Astrocyte (in vitro differentiated cells and primary cell): ENCODE measurements at regions not wholly inside any gene's neighbourhood (a gene's known extent, or its start where the extent isn't known, plus 50 kb on each side); places are given as distances from the start of the nearest gene placed in this dataset.

Experiments used
- DNase-seq: peaks from one replicate; pipeline ENCODE4 v3.0.0-alpha.2; 2010; ENCODE audit warnings: low read depth
- FAIRE-seq: peaks from 2 replicates; lab custom pipeline; 2011; peaks lifted over from hg19 to GRCh38; lab: Jason Lieb, UNC
- H2AFZ ChIP-seq: 2 replicates; pipeline ENCODE4 v1.6.0; 2012; ENCODE audit warnings: low read depth, low read length, inconsistent platforms
- H3K27ac ChIP-seq: 2 replicates; pipeline ENCODE4 v1.5.1; 2011; ENCODE audit warnings: low read depth, low read length, inconsistent platforms
- H3K27me3 ChIP-seq: 2 replicates; pipeline ENCODE4 v1.6.0; 2011; ENCODE audit warnings: low read length, inconsistent platforms; ENCODE audit not compliant: insufficient read depth
- H3K36me3 ChIP-seq: 2 replicates; pipeline ENCODE4 v1.5.1; 2011; ENCODE audit warnings: low read length, inconsistent platforms; ENCODE audit not compliant: insufficient read depth
- H3K4me1 ChIP-seq: 2 replicates; pipeline ENCODE4 v1.5.1; 2011; ENCODE audit warnings: low read length, inconsistent platforms; ENCODE audit not compliant: insufficient read depth
- H3K4me2 ChIP-seq: 2 replicates; pipeline ENCODE4 v1.6.0; 2012; ENCODE audit warnings: low read length, inconsistent platforms
- H3K4me3 ChIP-seq: 2 replicates; pipeline ENCODE4 v1.5.1; 2011; ENCODE audit warnings: low read depth, mild to moderate bottlenecking, low read length, inconsistent platforms; ENCODE audit not compliant: insufficient read depth
- H3K79me2 ChIP-seq: 2 replicates; pipeline ENCODE4 v1.6.0; 2012; ENCODE audit warnings: mild to moderate bottlenecking, low read length, inconsistent platforms; ENCODE audit not compliant: insufficient read depth
- H3K9ac ChIP-seq: 2 replicates; pipeline ENCODE4 v1.6.0; 2012; ENCODE audit warnings: mild to moderate bottlenecking, low read length, inconsistent platforms
- H3K9me3 ChIP-seq: 2 replicates; pipeline ENCODE4 v1.5.1; 2012; ENCODE audit warnings: low read depth, mild to moderate bottlenecking, low read length, inconsistent platforms; ENCODE audit not compliant: insufficient read depth
- H4K20me1 ChIP-seq: 2 replicates; pipeline ENCODE4 v1.6.0; 2012; ENCODE audit warnings: low read length, inconsistent platforms; ENCODE audit not compliant: insufficient read depth
- H3K27ac Mint-ChIP-seq: one replicate; pipeline ENCODE4 v1.8.0; 2021; ENCODE audit warnings: mild to moderate bottlenecking, mixed read lengths; ENCODE audit not compliant: unreplicated experiment
- H3K27me3 Mint-ChIP-seq: one replicate; pipeline ENCODE4 v1.8.0; 2021; ENCODE audit warnings: low read depth, mixed read lengths; ENCODE audit not compliant: unreplicated experiment
- H3K36me3 Mint-ChIP-seq: one replicate; pipeline ENCODE4 v1.8.0; 2021; ENCODE audit warnings: low read depth, mixed read lengths; ENCODE audit not compliant: unreplicated experiment
- H3K4me1 Mint-ChIP-seq: one replicate; pipeline ENCODE4 v1.8.0; 2021; ENCODE audit warnings: low read depth, mixed read lengths; ENCODE audit not compliant: unreplicated experiment
- H3K4me3 Mint-ChIP-seq: one replicate; pipeline ENCODE4 v1.8.0; 2021; ENCODE audit warnings: mild to moderate bottlenecking, moderate library complexity, mixed read lengths; ENCODE audit not compliant: unreplicated experiment
- H3K9me3 Mint-ChIP-seq: one replicate; pipeline ENCODE4 v1.8.0; 2021; ENCODE audit warnings: mild to moderate bottlenecking, mixed read lengths; ENCODE audit not compliant: unreplicated experiment
- CTCF ChIP-seq: IDR thresholded peaks from 2 replicates; pipeline ENCODE4 v1.5.1; 2011; ENCODE audit warnings: low read depth, mild to moderate bottlenecking, inconsistent platforms, low read length, moderate library complexity; ENCODE audit not compliant: insufficient read depth
- EZH2 ChIP-seq: IDR thresholded peaks from 2 replicates; pipeline ENCODE4 v1.6.1; 2012; ENCODE audit warnings: mild to moderate bottlenecking, low read length, inconsistent platforms; ENCODE audit not compliant: insufficient read depth

- no peak for TF ChIP-seq EZH2
Observed at GRCh38 chr18:24763765-24764513, 303.5 kb downstream of the HRH4 start.

GRCh38 chr18:24764766-24765165 lies 304.3 kb downstream of the HRH4 start:
- FAIRE-seq (no peak), DNase-seq (no peak)
- H3K27ac ChIP-seq, result no peak overlapping the region
- no peaks in the 10 kb centered on the region for H3K27me3 ChIP-seq
- no peak overlapping the region for H3K4me2 ChIP-seq
- peaks cover 7% of the 10 kb centered on the region for H3K4me1 Mint-ChIP-seq
- peaks cover 7% of the 10 kb centered on the region for H3K9me3 Mint-ChIP-seq
- H4K20me1 ChIP-seq, result no peaks in the 10 kb centered on the region
- no peaks in the 10 kb centered on the region for H3K79me2 ChIP-seq
- H3K4me1 ChIP-seq, result no peaks in the 10 kb centered on the region
- H2AFZ ChIP-seq, result no peak overlapping the region
- H3K36me3 ChIP-seq, result no peaks in the 10 kb centered on the region
- H3K36me3 Mint-ChIP-seq, result no peaks in the 10 kb centered on the region
- no peak overlapping the region for H3K4me3 Mint-ChIP-seq
- H3K27ac Mint-ChIP-seq, result no peak overlapping the region
- no peak overlapping the region for H3K4me3 ChIP-seq
- no peak for TF ChIP-seq CTCF
- TF ChIP-seq EZH2, result no peak
- H3K9ac ChIP-seq, result no peak overlapping the region
- H3K9me3 ChIP-seq, result no peaks in the 10 kb centered on the region
- H3K27me3 Mint-ChIP-seq, result no peaks in the 10 kb centered on the region

More at GRCh38 chr18:24763765-24764513, 303.5 kb downstream of the HRH4 start:
- H3K4me1 ChIP-seq, result no peaks in the 10 kb centered on the region
- Mint-ChIP-seq H3K4me1 (peaks cover 7% of the 10 kb centered on the region), H3K27ac (no peak overlapping the region), H3K36me3 (no peaks in the 10 kb centered on the region), H3K9me3 (peaks cover 7% of the 10 kb centered on the region), H3K27me3 (no peaks in the 10 kb centered on the region), H3K4me3 (no peak overlapping the region)
- no peaks in the 10 kb centered on the region for H3K79me2 ChIP-seq
- H3K36me3 ChIP-seq, result no peaks in the 10 kb centered on the region
- FAIRE-seq (no peak), DNase-seq (peak; percentile 38)
- H3K4me2 ChIP-seq, result no peak overlapping the region
- no peak overlapping the region for H3K9ac ChIP-seq
- H3K4me3 ChIP-seq, result no peak overlapping the region
- H2AFZ ChIP-seq, result no peak overlapping the region
- no peak overlapping the region for H3K27ac ChIP-seq
- no peaks in the 10 kb centered on the region for H4K20me1 ChIP-seq
- H3K9me3 ChIP-seq, result no peaks in the 10 kb centered on the region
- H3K27me3 ChIP-seq, result no peaks in the 10 kb centered on the region

GRCh38 chr18:24766376-24766775 lies 305.9 kb downstream of the HRH4 start:
- Histone ChIP-seq H3K27ac (no peak overlapping the region), H3K4me1 (no peaks in the 10 kb centered on the region), H3K9ac (no peak overlapping the region), H2AFZ (no peak overlapping the region), H3K27me3 (no peaks in the 10 kb centered on the region), H3K4me2 (no peak overlapping the region), H3K9me3 (no peaks in the 10 kb centered on the region), H3K4me3 (no peak overlapping the region), H3K36me3 (no peaks in the 10 kb centered on the region), H4K20me1 (no peaks in the 10 kb centered on the region), H3K79me2 (no peaks in the 10 kb centered on the region)
- no peaks in the 10 kb centered on the region for H3K27me3 Mint-ChIP-seq
- FAIRE-seq, result no peak
- TF ChIP-seq CTCF (no peak), EZH2 (no peak)
- H3K9me3 Mint-ChIP-seq, result peaks cover 4% of the 10 kb centered on the region
- no peak overlapping the region for H3K4me3 Mint-ChIP-seq
- DNase-seq, result no peak
- no peaks in the 10 kb centered on the region for H3K36me3 Mint-ChIP-seq
- H3K4me1 Mint-ChIP-seq, result peaks cover 7% of the 10 kb centered on the region
- no peak overlapping the region for H3K27ac Mint-ChIP-seq
